SK-N-MC (cell line): ENCODE measurements at regions not wholly inside any gene's neighbourhood (a gene's known extent, or its start where the extent isn't known, plus 50 kb on each side); places are given as distances from the start of the nearest gene placed in this dataset.

Experiments used
- EZH2 ChIP-seq: fragments of 200-600 bp; sonication (generic); IDR thresholded peaks from one replicate; pipeline ENCODE4 v1.6.1; 2017; ENCODE audit warnings: antibody characterized with exemption
- POLR2AphosphoS5 ChIP-seq: IDR thresholded peaks from 2 replicates; pipeline ENCODE4 v1.6.1; 2012; ENCODE audit warnings: mild to moderate bottlenecking, low read depth, low read length, borderline replicate concordance

DNA sequence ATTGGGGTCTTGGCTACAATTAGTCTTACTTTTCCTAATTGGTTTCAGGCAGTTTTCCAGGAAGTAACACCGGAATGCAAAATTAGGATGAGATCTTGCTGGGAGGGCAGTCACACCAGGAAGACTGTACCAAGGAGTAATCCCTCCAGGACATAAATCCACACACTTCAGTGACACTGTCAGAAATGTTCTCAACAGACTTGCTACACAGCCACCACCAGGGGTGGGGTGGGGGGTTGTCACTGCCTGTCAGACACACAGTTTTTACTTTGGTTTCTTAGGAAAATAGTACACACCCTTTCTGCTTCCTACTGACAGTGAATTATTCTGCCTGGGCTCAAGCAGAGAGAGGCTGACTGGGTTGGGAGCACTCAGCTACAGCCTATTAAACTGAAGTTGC lies 102.9 kb upstream of the CCDC196 start:
- no peak for TF ChIP-seq POLR2AphosphoS5
- no peak for TF ChIP-seq EZH2
